ENCODE measurements at regions not wholly inside any gene's neighbourhood (a gene's known extent, or its start where the extent isn't known, plus 50 kb on each side); places are given as distances from the start of the nearest gene placed in this dataset.

DNA sequence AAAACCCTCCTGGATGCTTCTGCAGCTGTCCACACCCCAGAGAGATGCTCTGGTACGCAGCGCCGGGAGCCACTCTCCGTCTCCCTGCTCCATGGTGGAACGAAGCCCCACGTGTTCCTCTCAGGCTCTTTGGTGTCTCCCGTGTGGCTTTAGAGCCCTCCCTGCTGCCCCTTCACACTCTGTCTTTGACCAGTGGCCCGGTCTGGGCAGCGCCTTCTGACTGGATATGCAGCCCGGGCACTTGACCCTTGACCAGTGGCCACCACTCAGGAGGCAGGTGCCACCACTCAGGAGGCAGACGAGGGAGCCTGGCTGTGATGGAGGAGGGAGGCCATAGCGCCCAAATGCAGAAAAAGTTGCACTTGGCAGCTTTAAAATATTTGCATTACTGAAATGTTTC lies 214.5 kb upstream of the SALL3 start:
- no peak for TF ChIP-seq TBP (CRISPR knock-in tag; IDR thresholded peaks at IDR 0.05)
- TF ChIP-seq GABPA (IDR thresholded peaks at IDR 0.05; ENCODE audit: low read depth, low read length) = no peak
- no peak for TF ChIP-seq GABPA (CRISPR knock-in tag; IDR thresholded peaks at IDR 0.05; ENCODE audit: low read depth)
- TF ChIP-seq CENPT (CRISPR knock-in tag; IDR thresholded peaks at IDR 0.05; ENCODE audit: low read depth) = no peak
- no peak for TF ChIP-seq POLR2A (IDR thresholded peaks at IDR 0.05; ENCODE audit: insufficient read depth in 1 of 2, low read depth in 2 of 2, low read length in 2 of 2)
- TF ChIP-seq, protein P1, sequence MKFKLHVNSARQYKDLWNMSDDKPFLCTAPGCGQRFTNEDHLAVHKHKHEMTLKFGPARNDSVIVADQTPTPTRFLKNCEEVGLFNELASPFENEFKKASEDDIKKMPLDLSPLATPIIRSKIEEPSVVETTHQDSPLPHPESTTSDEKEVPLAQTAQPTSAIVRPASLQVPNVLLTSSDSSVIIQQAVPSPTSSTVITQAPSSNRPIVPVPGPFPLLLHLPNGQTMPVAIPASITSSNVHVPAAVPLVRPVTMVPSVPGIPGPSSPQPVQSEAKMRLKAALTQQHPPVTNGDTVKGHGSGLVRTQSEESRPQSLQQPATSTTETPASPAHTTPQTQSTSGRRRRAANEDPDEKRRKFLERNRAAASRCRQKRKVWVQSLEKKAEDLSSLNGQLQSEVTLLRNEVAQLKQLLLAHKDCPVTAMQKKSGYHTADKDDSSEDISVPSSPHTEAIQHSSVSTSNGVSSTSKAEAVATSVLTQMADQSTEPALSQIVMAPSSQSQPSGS (CRISPR knock-in tag; IDR thresholded peaks at IDR 0.05) = no peak
- TF ChIP-seq ZNF605 (CRISPR knock-in tag; IDR thresholded peaks at IDR 0.05) = no peak
- TF ChIP-seq EP300 (IDR thresholded peaks at IDR 0.05; ENCODE audit: low read depth in 2 of 2, low read length in 2 of 2) = no peak
- no peak for TF ChIP-seq EP300 (CRISPR knock-in tag; IDR thresholded peaks at IDR 0.05; ENCODE audit: borderline replicate concordance)
- TF ChIP-seq GTF2F1 (IDR thresholded peaks at IDR 0.05; ENCODE audit: low read length) = no peak
- no peak for TF ChIP-seq ZNF790 (CRISPR knock-in tag; IDR thresholded peaks at IDR 0.05; ENCODE audit: borderline replicate concordance)

Measured in HepG2 (cell line).